GM12878 (cell line): ENCODE measurements at regions not wholly inside any gene's neighbourhood (a gene's known extent, or its start where the extent isn't known, plus 50 kb on each side); places are given as distances from the start of the nearest gene placed in this dataset.
A peak's percentile ranks its signal among the peaks of the same experiment; 100 is the strongest.
"Not testable (repeated sequence)": the region's sequence is repeated elsewhere in the genome, so short reads cannot be mapped to it uniquely, and the experiment has no call there.

Experiments
- ATAC-seq: fragments of 200-7000 bp; cut with Tn5 transposase; 3 replicates; pipeline ENCODE4 v1.9.1; 2020; ENCODE audit warnings: mild to moderate bottlenecking, moderate library complexity
- BruUV-seq: library from RNA; stranded (reverse); fragments of 400-500 nt; replicated peaks from 2 replicates; lab custom pipeline; 2021; lab: Mats Ljungman, UMichigan
- CTCF ChIA-PET: fragments of 300-600 bp; sonication (Branson Sonifier 250); formaldehyde crosslinking; extraction: SDS; loops from one replicate; lab custom pipeline; 2021; ENCODE audit warnings: inconsistent platforms; lab: Yijun Ruan, JAX
- POLR2A ChIA-PET: fragments of 350-600 bp; formaldehyde crosslinking; extraction: SDS; loops from one replicate; lab custom pipeline; 2021; ENCODE audit warnings: inconsistent platforms; lab: Charles Lee
- RAD21 ChIA-PET: fragments of 300-600 bp; sonication (Branson Sonifier 250); formaldehyde crosslinking; loops from one replicate; lab custom pipeline; 2023; ENCODE audit warnings: antibody characterized with exemption; ENCODE audit not compliant: unreplicated experiment; lab: Charles Lee
- SMC1A ChIA-PET: fragments of 300-600 bp; sonication (Branson Sonifier 250); formaldehyde crosslinking; loops from one replicate; lab custom pipeline; 2023; ENCODE audit not compliant: unreplicated experiment, uncharacterized antibody; lab: Charles Lee
- DNase-seq: peaks from one replicate; pipeline ENCODE4 v3.0.0-alpha.2; 2011; ENCODE audit warnings: low read depth, low spot score
- FAIRE-seq: peaks from 3 replicates; lab custom pipeline; 2011; peaks lifted over from hg19 to GRCh38; lab: Jason Lieb, UNC
- H2AFZ ChIP-seq: 2 replicates; pipeline ENCODE4 v1.6.0; 2011; ENCODE audit warnings: low read depth, low read length, control low read depth; ENCODE audit not compliant: control insufficient read depth
- H3K27ac ChIP-seq: 2 replicates; pipeline ENCODE4 v1.5.1; 2011; ENCODE audit warnings: control low read depth; ENCODE audit not compliant: control insufficient read depth, insufficient read depth
- H3K27me3 ChIP-seq, 2 experiments: replicated peaks in 1 of 2; 2 replicates each; pipeline versions ENCODE4 v1.6.0 to v1.6.1; 2011; ENCODE audit warnings: low read length in 1 of 2; ENCODE audit not compliant: control insufficient read depth in 2 of 2, insufficient read depth in 2 of 2
- H3K36me3 ChIP-seq, 2 experiments: 2 replicates each; pipeline ENCODE4 v1.5.1; 2011; ENCODE audit warnings: low read length in 1 of 2; ENCODE audit not compliant: control insufficient read depth in 2 of 2, insufficient read depth in 2 of 2
- H3K4me1 ChIP-seq: 2 replicates; pipeline ENCODE4 v1.6.1; 2011; ENCODE audit warnings: mild to moderate bottlenecking, low read length, moderate library complexity, mixed read lengths; ENCODE audit not compliant: control insufficient read depth, insufficient read depth
- H3K4me2 ChIP-seq: 2 replicates; pipeline ENCODE4 v1.6.0; 2011; ENCODE audit warnings: control low read depth; ENCODE audit not compliant: control insufficient read depth, insufficient read depth
- H3K4me3 ChIP-seq: fragments of 200-600 bp; sonication (generic); 2 replicates; pipeline ENCODE4 v1.5.1; 2016
- H3K79me2 ChIP-seq: 2 replicates; pipeline ENCODE4 v1.6.0; 2011; ENCODE audit warnings: low read length; ENCODE audit not compliant: control insufficient read depth, insufficient read depth
- H3K9ac ChIP-seq: 2 replicates; pipeline ENCODE4 v1.8.0; 2011; ENCODE audit warnings: low read length, control low read depth, mixed read lengths; ENCODE audit not compliant: control insufficient read depth, insufficient read depth
- H3K9me3 ChIP-seq: replicated peaks from 3 replicates; pipeline ENCODE4 v1.5.1; 2011; ENCODE audit warnings: mild to moderate bottlenecking, low read length; ENCODE audit not compliant: control insufficient read depth, insufficient read depth
- H4K20me1 ChIP-seq: 2 replicates; pipeline ENCODE4 v1.6.0; 2011; ENCODE audit not compliant: control insufficient read depth, insufficient read depth
- HCFC1 ChIP-seq: fragments of 150-350 bp; IDR thresholded peaks from 2 replicates; pipeline ENCODE4 v1.6.1; 2014; ENCODE audit warnings: low read length
- IKZF2 ChIP-seq, 2 experiments: fragments of 450-650 bp; IDR thresholded peaks; 2 replicates each; pipeline ENCODE4 v1.6.1; 2017; ENCODE audit warnings: mild to moderate bottlenecking in 2 of 2, moderate library complexity in 2 of 2
- USF2 ChIP-seq: IDR thresholded peaks from 2 replicates; pipeline ENCODE4 v1.6.1; 2011; ENCODE audit warnings: low read depth, low read length, improper control_type of control experiment, borderline replicate concordance
- YY1 ChIP-seq: IDR thresholded peaks from 2 replicates; pipeline ENCODE4 v1.6.1; 2011; ENCODE audit warnings: low read depth, mild to moderate bottlenecking, low read length
- ZBTB11 ChIP-seq: fragments of 450-650 bp; formaldehyde crosslinking; IDR thresholded peaks from 2 replicates; pipeline ENCODE4 v1.5.0; 2022; ENCODE audit warnings: mild to moderate bottlenecking, missing genetic modification characterization
- ZNF217 ChIP-seq: fragments of 450-650 bp; IDR thresholded peaks from 2 replicates; pipeline ENCODE4 v1.6.1; 2017; ENCODE audit warnings: antibody characterized with exemption, mild to moderate bottlenecking
- WGBS: methylation state at CpG from one replicate; pipeline ENCODE4 v1.1.6; 2016; ENCODE audit warnings: low lambda C conversion rate; ENCODE audit not compliant: insufficient replicate concordance, insufficient coverage; ENCODE audit errors: missing lambda C conversion rate; 5-methylcytosine and 5-hydroxymethylcytosine counted together
- in situ Hi-C: fragments of 300-500 bp; cut with MboI; formaldehyde crosslinking; loops from 9 replicates; pipeline ENCODE4 v1.14.3; 2018; ENCODE audit warnings: mixed read lengths
- intact Hi-C: fragments of 100-400 bp; cut with micrococcal nuclease; formaldehyde crosslinking; loops from one replicate; pipeline ENCODE4 v1.14.2; 2022; ENCODE audit not compliant: unreplicated experiment

- no peak for TF ChIP-seq ZBTB11 (CRISPR knock-in tag)
- TF ChIP-seq USF2: no peak
- 0 out of 2 replicates have a peak, but pooled peaks have one; percentile 36 for TF ChIP-seq YY1
- peak; percentile 60 to 67; a peak in 3 of 4 replicates for TF ChIP-seq IKZF2 (IDR thresholded peaks at IDR 0.05)
- no peak for TF ChIP-seq HCFC1
Measured at GRCh38 chr10:30742471-30742870, 112.9 kb upstream of the LYZL2 start (continued).

GRCh38 chr10:30740774-30741173 lies 111.2 kb upstream of the LYZL2 start:
- 91% methylated on average over 1 of the region's 1 CpG for WGBS
- in situ Hi-C loops, H3K27me3 ChIP-seq, POLR2A ChIA-PET, H3K4me2 ChIP-seq, H3K79me2 ChIP-seq, H2AFZ ChIP-seq, H3K4me3 ChIP-seq, DNase-seq, intact Hi-C loops, FAIRE-seq, H3K36me3 ChIP-seq, H3K27ac ChIP-seq, H3K9me3 ChIP-seq, H3K9ac ChIP-seq, H4K20me1 ChIP-seq, BruUV-seq, ATAC-seq: not testable (repeated sequence)
- peaks cover 45% of the 10 kb centered on the region for H3K4me1 ChIP-seq
- peak; percentile 71; the same call in 1 of the 2 replicates for TF ChIP-seq ZNF217
- ChIA-PET RAD21 (interaction anchor here (1.4 kb wide), 1 partner anchor 8 kb away, joined by 3 read pairs; no protein-coding TSS in a partner anchor), CTCF (interaction anchor here (1.1 kb wide), 1 partner anchor 42 kb away, joined by 3 read pairs; no protein-coding TSS in a partner anchor), SMC1A (interaction anchor here (1.7 kb wide), 1 partner anchor 9 kb away, joined by 4 read pairs; no protein-coding TSS in a partner anchor)
